Endothelial cell of umbilical vein (primary cell): ENCODE measurements at regions not wholly inside any gene's neighbourhood (a gene's known extent, or its start where the extent isn't known, plus 50 kb on each side); places are given as distances from the start of the nearest gene placed in this dataset.

Experiments
- BruUV-seq: library from RNA; stranded (reverse); fragments of 400-500 nt; replicated peaks from 2 replicates; lab custom pipeline; 2021; lab: Mats Ljungman, UMichigan
- CTCF ChIA-PET: fragments of 300-600, 350-600 bp; sonication (Branson Sonifier 250); formaldehyde crosslinking; loops from one replicate; lab custom pipeline; 2021; ENCODE audit warnings: antibody characterized with exemption, inconsistent platforms; lab: Charles Lee
- POLR2A ChIA-PET: fragments of 300-600, 350-600 bp; sonication (Branson Sonifier 250); formaldehyde crosslinking; loops from one replicate; lab custom pipeline; 2021; ENCODE audit warnings: antibody characterized with exemption, inconsistent platforms; lab: Charles Lee
- DNase-seq: peaks from one replicate; pipeline ENCODE4 v3.0.0-alpha.2; 2011; ENCODE audit warnings: low read depth, low spot score
- FAIRE-seq: peaks from 2 replicates; lab custom pipeline; 2011; peaks lifted over from hg19 to GRCh38; lab: Jason Lieb, UNC
- H2AFZ ChIP-seq: 2 replicates; pipeline ENCODE4 v1.6.0; 2012; ENCODE audit warnings: low read depth, low read length, control low read depth, inconsistent platforms
- H3K27ac ChIP-seq: 2 replicates; pipeline ENCODE4 v1.5.1; 2011; ENCODE audit warnings: low read depth, mild to moderate bottlenecking, control low read depth, low read length, moderate library complexity; ENCODE audit not compliant: insufficient read depth
- H3K27me3 ChIP-seq, 2 experiments: 2 replicates each; pipeline versions ENCODE4 v1.6.0 to v1.6.1; 2011; ENCODE audit warnings: low read length in 2 of 2, mixed read lengths in 1 of 2; ENCODE audit not compliant: control insufficient read depth in 2 of 2, insufficient read depth in 2 of 2
- H3K36me3 ChIP-seq, 2 experiments: 2 replicates in 1 of 2; 3 replicates in 1 of 2; pipeline ENCODE4 v1.5.1; 2011; ENCODE audit warnings: low read length in 2 of 2, mild to moderate bottlenecking in 1 of 2, moderate library complexity in 1 of 2; ENCODE audit not compliant: control insufficient read depth in 2 of 2, insufficient read depth in 2 of 2; ENCODE audit errors: extremely low read depth in 1 of 2
- H3K4me1 ChIP-seq: 3 replicates; pipeline ENCODE4 v1.5.1; 2011; ENCODE audit warnings: mild to moderate bottlenecking, low read length; ENCODE audit not compliant: control insufficient read depth, insufficient read depth; ENCODE audit errors: extremely low read depth
- H3K4me2 ChIP-seq: 2 replicates; pipeline ENCODE4 v1.6.1; 2011; ENCODE audit warnings: low read length, control low read depth, mixed read lengths; ENCODE audit not compliant: insufficient read depth
- H3K4me3 ChIP-seq, 3 experiments: fragments of 200-600 bp in 1 of 3; sonication (generic), shearing (Covaris generic) in 1 of 3; replicated peaks in 1 of 3; 2 replicates each; pipeline ENCODE4 v1.5.1; 2011 to 2016; ENCODE audit warnings: control low read depth in 3 of 3, low read length in 3 of 3, mild to moderate bottlenecking in 2 of 3, inconsistent platforms in 1 of 3, low read depth in 1 of 3, moderate library complexity in 1 of 3; ENCODE audit not compliant: insufficient read depth in 1 of 3
- H3K79me2 ChIP-seq: 2 replicates; pipeline ENCODE4 v1.6.0; 2012; ENCODE audit warnings: low read length, inconsistent platforms; ENCODE audit not compliant: control insufficient read depth, insufficient read depth
- H3K9ac ChIP-seq: replicated peaks from 2 replicates; pipeline ENCODE3; 2011; ENCODE audit warnings: low read length, control low read depth; ENCODE audit not compliant: insufficient read depth; ENCODE audit errors: extremely low read depth
- H3K9me1 ChIP-seq: replicated peaks from 3 replicates; pipeline ENCODE4 v1.6.0; 2011; ENCODE audit warnings: mild to moderate bottlenecking, low read length; ENCODE audit not compliant: control insufficient read depth, insufficient read depth; ENCODE audit errors: extremely low read depth
- H3K9me3 ChIP-seq: replicated peaks from 2 replicates; pipeline ENCODE4 v1.5.1; 2012; ENCODE audit warnings: low read length, inconsistent platforms; ENCODE audit not compliant: control insufficient read depth, insufficient read depth
- H4K20me1 ChIP-seq: replicated peaks from 2 replicates; pipeline ENCODE3; 2011; ENCODE audit warnings: mild to moderate bottlenecking, low read length; ENCODE audit not compliant: control insufficient read depth, insufficient read depth; ENCODE audit errors: extremely low read depth
- EZH2 ChIP-seq: IDR thresholded peaks from 2 replicates; pipeline ENCODE4 v1.6.1; 2012; ENCODE audit warnings: borderline replicate concordance, low read depth, mild to moderate bottlenecking, moderate library complexity, low read length, inconsistent platforms; ENCODE audit not compliant: severe bottlenecking
- FOS ChIP-seq: IDR thresholded peaks from 2 replicates; pipeline ENCODE4 v1.6.1; 2011; ENCODE audit warnings: mild to moderate bottlenecking, low read length, moderate library complexity, borderline replicate concordance; ENCODE audit not compliant: insufficient read depth
- GATA2 ChIP-seq: IDR thresholded peaks from 2 replicates; pipeline ENCODE4 v1.7.0; 2011; ENCODE audit warnings: low read depth, mild to moderate bottlenecking, moderate library complexity, mixed read lengths, low read length; ENCODE audit not compliant: insufficient read length, insufficient read depth
- JUN ChIP-seq: IDR thresholded peaks from 2 replicates; pipeline ENCODE4 v1.6.1; 2011; ENCODE audit warnings: borderline replicate concordance, low read depth; ENCODE audit not compliant: insufficient read length, insufficient read depth
- MYC ChIP-seq: IDR thresholded peaks from one replicate; pipeline ENCODE4 v1.6.1; 2011; ENCODE audit warnings: mild to moderate bottlenecking, low read depth, low read length
- POLR2A ChIP-seq: IDR thresholded peaks from 2 replicates; pipeline ENCODE4 v1.6.1; 2012; ENCODE audit warnings: low read depth, mild to moderate bottlenecking, control low read depth, low read length
- POLR2AphosphoS5 ChIP-seq: IDR thresholded peaks from 2 replicates; pipeline ENCODE4 v1.6.1; 2012; ENCODE audit warnings: low read depth, mild to moderate bottlenecking, control low read depth, low read length, moderate library complexity; ENCODE audit not compliant: insufficient read depth
- dilution Hi-C: fragments of 300-500 bp; cut with MboI; formaldehyde crosslinking; loops from one replicate; pipeline ENCODE4 v1.15.0; 2019; ENCODE audit warnings: low sequenced_read_pairs; ENCODE audit not compliant: extremely low pct_ligation_motif_present
- intact Hi-C: fragments of 100-400 bp; cut with micrococcal nuclease; formaldehyde crosslinking; loops from one replicate; pipeline ENCODE4 v1.10.0; 2022
- TF ChIP-seq, protein P1 (sequence below): IDR thresholded peaks from 2 replicates; pipeline ENCODE4 v1.6.1; 2011; ENCODE audit not compliant: insufficient read depth, insufficient read length
- TF ChIP-seq, protein P2 (sequence below), 2 donors: IDR thresholded peaks; 1 replicate in 1 of 2; 2 replicates in 1 of 2; pipeline ENCODE4 v1.5.1; 2011; ENCODE audit warnings: low read length in 2 of 2, mild to moderate bottlenecking in 2 of 2, moderate library complexity in 2 of 2, control low read depth in 1 of 2, inconsistent platforms in 1 of 2, low read depth in 1 of 2; ENCODE audit not compliant: insufficient read depth in 1 of 2; ENCODE audit errors: extremely low read depth in 1 of 2

- no peak overlapping the region for H3K9ac ChIP-seq
- no peaks in the 10 kb centered on the region for H4K20me1 ChIP-seq
- FAIRE-seq (no peak), DNase-seq (no peak)
- no peaks in the 10 kb centered on the region for H3K4me1 ChIP-seq
- no peaks in the 10 kb centered on the region for H3K27me3 ChIP-seq
- dilution Hi-C loops, result no loop called here
- no peak overlapping the region for H3K4me2 ChIP-seq
- CTCF ChIA-PET, result interaction anchor here (0.9 kb wide), 1 partner anchor 14 kb away, joined by 5 read pairs; no protein-coding TSS in a partner anchor
- H3K9me1 ChIP-seq, result no peaks in the 10 kb centered on the region
- H3K9me3 ChIP-seq, result no peaks in the 10 kb centered on the region
- H3K27ac ChIP-seq, result no peak overlapping the region
- H3K36me3 ChIP-seq, result no peaks in the 10 kb centered on the region
- POLR2A ChIA-PET, result no interaction called here
- no TSS peak for BruUV-seq
- no peak overlapping the region for H2AFZ ChIP-seq
- TF ChIP-seq GATA2 (no peak), MYC (no peak), JUN (no peak), POLR2AphosphoS5 (no peak), FOS (no peak), EZH2 (no peak), POLR2A (no peak)
- TF ChIP-seq, protein P1, sequence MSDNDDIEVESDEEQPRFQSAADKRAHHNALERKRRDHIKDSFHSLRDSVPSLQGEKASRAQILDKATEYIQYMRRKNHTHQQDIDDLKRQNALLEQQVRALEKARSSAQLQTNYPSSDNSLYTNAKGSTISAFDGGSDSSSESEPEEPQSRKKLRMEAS, result no peak
- TF ChIP-seq, protein P2, sequence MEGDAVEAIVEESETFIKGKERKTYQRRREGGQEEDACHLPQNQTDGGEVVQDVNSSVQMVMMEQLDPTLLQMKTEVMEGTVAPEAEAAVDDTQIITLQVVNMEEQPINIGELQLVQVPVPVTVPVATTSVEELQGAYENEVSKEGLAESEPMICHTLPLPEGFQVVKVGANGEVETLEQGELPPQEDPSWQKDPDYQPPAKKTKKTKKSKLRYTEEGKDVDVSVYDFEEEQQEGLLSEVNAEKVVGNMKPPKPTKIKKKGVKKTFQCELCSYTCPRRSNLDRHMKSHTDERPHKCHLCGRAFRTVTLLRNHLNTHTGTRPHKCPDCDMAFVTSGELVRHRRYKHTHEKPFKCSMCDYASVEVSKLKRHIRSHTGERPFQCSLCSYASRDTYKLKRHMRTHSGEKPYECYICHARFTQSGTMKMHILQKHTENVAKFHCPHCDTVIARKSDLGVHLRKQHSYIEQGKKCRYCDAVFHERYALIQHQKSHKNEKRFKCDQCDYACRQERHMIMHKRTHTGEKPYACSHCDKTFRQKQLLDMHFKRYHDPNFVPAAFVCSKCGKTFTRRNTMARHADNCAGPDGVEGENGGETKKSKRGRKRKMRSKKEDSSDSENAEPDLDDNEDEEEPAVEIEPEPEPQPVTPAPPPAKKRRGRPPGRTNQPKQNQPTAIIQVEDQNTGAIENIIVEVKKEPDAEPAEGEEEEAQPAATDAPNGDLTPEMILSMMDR (IDR thresholded peaks at IDR 0.05; ENCODE audit: extremely low read depth in 1 of 2, insufficient read depth in 1 of 2, low read depth in 1 of 2, low read length in 2 of 2), result no peak
- intact Hi-C loops, result no loop called here
- H3K79me2 ChIP-seq, result no peaks in the 10 kb centered on the region
- no peak overlapping the region for H3K4me3 ChIP-seq
These were observed 268.2 kb upstream of the HABP2 start for GRCh38 chr10:113284635-113285034.
